ENCODE measurements at regions not wholly inside any gene's neighbourhood (a gene's known extent, or its start where the extent isn't known, plus 50 kb on each side); places are given as distances from the start of the nearest gene placed in this dataset.

DNA sequence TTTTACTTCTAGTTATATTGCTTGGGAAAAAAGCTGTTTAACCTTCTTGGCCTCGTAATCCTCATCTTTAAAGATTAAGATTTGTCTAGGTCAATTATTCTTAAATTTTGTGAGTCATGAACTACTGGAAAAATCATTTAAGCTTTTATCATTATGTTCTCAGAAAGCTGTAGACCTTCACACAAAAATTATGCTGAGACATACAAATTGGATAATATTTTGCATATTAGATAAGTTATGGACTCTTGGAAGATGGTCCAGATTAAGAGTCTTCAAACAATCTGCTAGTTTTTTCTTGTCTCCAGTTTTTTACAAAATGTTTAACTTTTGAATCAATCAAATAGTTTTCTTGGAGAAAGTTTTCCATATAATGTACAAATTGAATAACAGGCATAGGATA, 108.1 kb upstream of the NEIL3 start:
- ATAC-seq (ENCODE audit: low read depth) = no peak
- CTCF ChIA-PET = no interaction called here
- POLR2A ChIA-PET = no interaction called here
- Mint-ChIP-seq H3K4me1 (no peaks in the 10 kb centered on the region), H3K4me3 (no peak overlapping the region), H3K27me3 (no peaks in the 10 kb centered on the region), H3K36me3 (ENCODE audit: low read depth) (no peaks in the 10 kb centered on the region), H3K27ac (no peak overlapping the region), H3K9me3 (peaks cover 8% of the 10 kb centered on the region)
- TF ChIP-seq, protein P1, sequence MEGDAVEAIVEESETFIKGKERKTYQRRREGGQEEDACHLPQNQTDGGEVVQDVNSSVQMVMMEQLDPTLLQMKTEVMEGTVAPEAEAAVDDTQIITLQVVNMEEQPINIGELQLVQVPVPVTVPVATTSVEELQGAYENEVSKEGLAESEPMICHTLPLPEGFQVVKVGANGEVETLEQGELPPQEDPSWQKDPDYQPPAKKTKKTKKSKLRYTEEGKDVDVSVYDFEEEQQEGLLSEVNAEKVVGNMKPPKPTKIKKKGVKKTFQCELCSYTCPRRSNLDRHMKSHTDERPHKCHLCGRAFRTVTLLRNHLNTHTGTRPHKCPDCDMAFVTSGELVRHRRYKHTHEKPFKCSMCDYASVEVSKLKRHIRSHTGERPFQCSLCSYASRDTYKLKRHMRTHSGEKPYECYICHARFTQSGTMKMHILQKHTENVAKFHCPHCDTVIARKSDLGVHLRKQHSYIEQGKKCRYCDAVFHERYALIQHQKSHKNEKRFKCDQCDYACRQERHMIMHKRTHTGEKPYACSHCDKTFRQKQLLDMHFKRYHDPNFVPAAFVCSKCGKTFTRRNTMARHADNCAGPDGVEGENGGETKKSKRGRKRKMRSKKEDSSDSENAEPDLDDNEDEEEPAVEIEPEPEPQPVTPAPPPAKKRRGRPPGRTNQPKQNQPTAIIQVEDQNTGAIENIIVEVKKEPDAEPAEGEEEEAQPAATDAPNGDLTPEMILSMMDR (IDR thresholded peaks at IDR 0.05) = no peak
- intact Hi-C loops (cut with micrococcal nuclease) = no loop called here
- DNase-seq = no peak

DNA sequence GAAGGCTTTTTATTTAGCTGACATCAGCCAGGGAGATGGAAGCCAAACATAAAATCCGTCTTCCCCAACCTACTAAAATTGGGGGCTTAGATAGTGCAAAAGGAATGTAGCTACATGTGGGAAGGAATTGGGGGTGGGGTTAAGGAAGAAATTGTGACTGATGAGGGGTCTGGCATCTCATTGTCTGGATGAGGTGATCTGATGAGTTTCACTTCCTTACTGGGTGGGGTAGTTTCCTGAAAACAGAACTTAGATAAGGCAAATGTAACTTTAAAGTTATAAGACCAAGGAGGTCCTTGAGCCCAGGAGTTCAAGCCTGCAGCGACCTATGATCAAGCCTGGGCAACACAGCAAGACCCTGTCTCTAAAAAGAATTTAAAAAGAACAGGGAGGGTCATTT, 105.5 kb upstream of the NEIL3 start:
- H3K4me1 Mint-ChIP-seq = no peaks in the 10 kb centered on the region
- TF ChIP-seq, protein P1 (IDR thresholded peaks at IDR 0.05) = no peak
- H3K4me3 Mint-ChIP-seq = no peak overlapping the region
- H3K36me3 Mint-ChIP-seq (ENCODE audit: low read depth) = no peaks in the 10 kb centered on the region
- no peak for ATAC-seq (ENCODE audit: low read depth)
- no peak overlapping the region for H3K27ac Mint-ChIP-seq
- no peaks in the 10 kb centered on the region for H3K27me3 Mint-ChIP-seq
- H3K9me3 Mint-ChIP-seq = peaks cover 5% of the 10 kb centered on the region
- CTCF ChIA-PET = no interaction called here
- intact Hi-C loops (cut with micrococcal nuclease) = no loop called here
- DNase-seq = no peak
- POLR2A ChIA-PET = no interaction called here

DNA sequence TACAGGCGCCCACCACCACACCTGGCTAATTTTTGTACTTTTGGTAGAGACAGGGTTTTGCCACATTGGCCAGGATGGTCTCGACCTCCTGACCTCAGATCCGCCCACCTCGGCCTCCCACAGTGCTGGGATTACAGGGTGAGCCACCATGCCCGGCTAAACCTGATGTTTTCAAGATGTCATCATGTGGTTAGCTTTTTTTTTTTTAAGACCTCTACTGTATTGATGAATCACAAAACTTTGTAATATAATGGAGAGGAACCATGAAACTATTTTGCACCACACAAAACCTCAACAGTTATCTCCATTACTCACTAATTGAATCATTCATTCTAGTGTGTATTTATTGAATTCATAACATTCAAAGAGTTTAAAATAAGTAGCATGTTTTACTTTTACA, 94.7 kb upstream of the NEIL3 start:
- Mint-ChIP-seq H3K36me3 (ENCODE audit: low read depth) (no peaks in the 10 kb centered on the region), H3K9me3 (no peaks in the 10 kb centered on the region), H3K27me3 (no peaks in the 10 kb centered on the region), H3K4me1 (no peaks in the 10 kb centered on the region), H3K4me3 (no peak overlapping the region), H3K27ac (no peak overlapping the region)
- ATAC-seq (ENCODE audit: low read depth) (no peak), DNase-seq (no peak)
- TF ChIP-seq, protein P1 (IDR thresholded peaks at IDR 0.05) = no peak
- intact Hi-C loops (cut with micrococcal nuclease) = no loop called here
- POLR2A ChIA-PET = no interaction called here
- CTCF ChIA-PET = no interaction called here

GRCh38 chr4:177220376-177220775, 89.3 kb upstream of the NEIL3 start:
- no peak overlapping the region for H3K27ac Mint-ChIP-seq
- intact Hi-C loops (cut with micrococcal nuclease) = no loop called here
- H3K4me3 Mint-ChIP-seq = no peak overlapping the region
- H3K9me3 Mint-ChIP-seq = no peaks in the 10 kb centered on the region
- CTCF ChIA-PET = no interaction called here
- H3K36me3 Mint-ChIP-seq (ENCODE audit: low read depth) = no peaks in the 10 kb centered on the region
- TF ChIP-seq, protein P1 (IDR thresholded peaks at IDR 0.05) = no peak
- POLR2A ChIA-PET = no interaction called here
- H3K27me3 Mint-ChIP-seq = no peaks in the 10 kb centered on the region
- ATAC-seq (ENCODE audit: low read depth) (no peak), DNase-seq (no peak)
- no peaks in the 10 kb centered on the region for H3K4me1 Mint-ChIP-seq

GRCh38 chr4:177222781-177223180, 86.9 kb upstream of the NEIL3 start:
- ChIA-PET CTCF (no interaction called here), POLR2A (interaction anchor here (0.5 kb wide), 1 partner anchor 159 kb away, joined by 4 read pairs; no protein-coding TSS in a partner anchor)
- no peak overlapping the region for H3K4me3 Mint-ChIP-seq
- intact Hi-C loops (cut with micrococcal nuclease) = no loop called here
- H3K27ac Mint-ChIP-seq = no peak overlapping the region
- no peaks in the 10 kb centered on the region for H3K27me3 Mint-ChIP-seq
- DNase-seq (no peak), ATAC-seq (ENCODE audit: low read depth) (no peak)
- H3K4me1 Mint-ChIP-seq = no peaks in the 10 kb centered on the region
- no peaks in the 10 kb centered on the region for H3K36me3 Mint-ChIP-seq (ENCODE audit: low read depth)
- TF ChIP-seq, protein P1 (IDR thresholded peaks at IDR 0.05) = no peak
- H3K9me3 Mint-ChIP-seq = no peaks in the 10 kb centered on the region
